D721Med (cell line): ENCODE measurements at regions not wholly inside any gene's neighbourhood (a gene's known extent, or its start where the extent isn't known, plus 50 kb on each side); places are given as distances from the start of the nearest gene placed in this dataset.

Experiments
- DNase-seq: peaks from one replicate; pipeline ENCODE4 v3.0.0; 2011; ENCODE audit warnings: low spot score; ENCODE audit not compliant: insufficient read length
- FAIRE-seq: peaks from 2 replicates; lab custom pipeline; 2011; peaks lifted over from hg19 to GRCh38; lab: Jason Lieb, UNC
- CTCF ChIP-seq: IDR thresholded peaks from 2 replicates; pipeline ENCODE4 v1.5.1; 2012; ENCODE audit warnings: mild to moderate bottlenecking, control low read depth; ENCODE audit not compliant: insufficient read depth; ENCODE audit errors: missing control alignments

GRCh38 chr14:38866461-38866860 is 236.6 kb downstream of the SEC23A start:
- no peak for FAIRE-seq
- TF ChIP-seq CTCF: no peak
- DNase-seq: no peak

- FAIRE-seq (no peak), DNase-seq (no peak)
- TF ChIP-seq CTCF: no peak
Observed at GRCh38 chr14:38862366-38862765, 240.7 kb downstream of the SEC23A start.

GRCh38 chr14:38860530-38860929 is 242.5 kb downstream of the SEC23A start:
- no peak for FAIRE-seq
- DNase-seq: no peak
- TF ChIP-seq CTCF: no peak

- FAIRE-seq (no peak), DNase-seq (no peak)
- TF ChIP-seq CTCF: no peak
Observed at GRCh38 chr14:38856798-38857197, 246.2 kb downstream of the SEC23A start.

- no peak for FAIRE-seq
- TF ChIP-seq CTCF: no peak
- DNase-seq: no peak
Observed at GRCh38 chr14:38855513-38855912, 247.5 kb downstream of the SEC23A start.

- FAIRE-seq (no peak), DNase-seq (no peak)
- TF ChIP-seq CTCF: no peak
Observed at GRCh38 chr14:38851111-38851510, 251.9 kb downstream of the SEC23A start.

GRCh38 chr14:38850664-38851063 is 252.4 kb downstream of the SEC23A start:
- TF ChIP-seq CTCF: no peak
- no peak for DNase-seq
- FAIRE-seq: no peak
